ENCODE measurements at regions not wholly inside any gene's neighbourhood (a gene's known extent, or its start where the extent isn't known, plus 50 kb on each side); places are given as distances from the start of the nearest gene placed in this dataset.

DNA sequence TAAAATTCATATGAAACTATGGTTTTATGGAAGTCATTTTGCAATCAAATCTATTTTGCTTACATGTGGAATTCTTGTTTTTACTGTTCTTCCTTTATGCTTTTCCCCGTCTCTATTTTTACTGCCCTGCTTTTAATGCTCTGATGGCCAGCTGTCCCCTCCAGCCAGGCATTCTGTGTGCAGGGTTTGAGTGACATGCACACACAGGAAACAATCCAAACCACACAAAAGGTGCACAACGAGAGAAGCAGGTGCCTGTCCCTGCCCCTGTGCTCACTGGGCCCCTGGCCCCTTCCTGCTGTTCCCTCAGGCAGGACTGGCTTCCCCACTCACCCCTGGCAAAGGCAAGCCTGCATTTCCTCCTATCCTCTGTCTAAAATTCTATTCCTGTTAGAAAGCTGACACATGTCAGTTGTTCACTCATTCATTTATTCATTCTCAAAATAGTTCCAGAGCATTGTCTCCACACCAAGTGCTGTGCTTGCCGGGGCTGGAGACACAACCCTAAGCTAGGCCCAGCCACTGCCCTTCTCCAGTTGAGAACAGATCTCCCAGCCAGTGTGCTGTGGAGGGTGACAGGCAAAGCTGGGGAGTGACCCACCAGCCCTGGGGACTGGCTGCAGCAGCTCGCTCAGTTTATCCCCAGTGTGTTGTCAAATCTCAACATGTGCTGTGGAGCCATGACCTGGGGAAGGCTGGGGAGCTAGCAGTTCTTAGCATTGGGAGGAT, 346.3 kb downstream of the FBXW7 start:
- TF ChIP-seq ZNF384 (IDR thresholded peaks at IDR 0.05): no peak
- no peak for TF ChIP-seq SP1 (IDR thresholded peaks at IDR 0.05)
- TF ChIP-seq TARDBP (IDR thresholded peaks at IDR 0.05): no peak
- no peak for TF ChIP-seq CTBP1 (IDR thresholded peaks at IDR 0.05; ENCODE audit: borderline replicate concordance)
- TF ChIP-seq FOXK2 (IDR thresholded peaks at IDR 0.05): no peak
- TF ChIP-seq FOXA1 (IDR thresholded peaks at IDR 0.05): no peak
